RWPE1 (cell line): ENCODE measurements at regions not wholly inside any gene's neighbourhood (a gene's known extent, or its start where the extent isn't known, plus 50 kb on each side); places are given as distances from the start of the nearest gene placed in this dataset.
A peak's percentile ranks its signal among the peaks of the same experiment; 100 is the strongest.

Source experiments
- CTCF ChIA-PET: fragments of 350-600 bp; sonication (Branson Sonifier 250); formaldehyde crosslinking; extraction: SDS; loops from one replicate; lab custom pipeline; 2021; lab: Yijun Ruan, JAX
- POLR2A ChIA-PET: fragments of 400-600 bp; formaldehyde crosslinking; extraction: SDS; loops from one replicate; lab custom pipeline; 2020; ENCODE audit warnings: antibody characterized with exemption; ENCODE audit not compliant: low non-redundant PET; lab: Yijun Ruan, JAX
- DNase-seq: peaks from one replicate; pipeline ENCODE4 v3.0.0; 2012; ENCODE audit warnings: low spot score
- H3K27ac ChIP-seq: fragments of 450-650 bp; 2 replicates; pipeline ENCODE4 v1.5.1; 2017
- CTCF ChIP-seq: fragments of 450-650 bp; conservative IDR thresholded peaks from 2 replicates; pipeline ENCODE4 v1.5.1; 2017; ENCODE audit warnings: low read depth, mild to moderate bottlenecking

GRCh38 chr15:96417760-96418130 lies 87.2 kb downstream of the NR2F2 start:
- TF ChIP-seq CTCF: no peak
- ChIA-PET CTCF (interaction anchor here (1.0 kb wide), 2 partner anchors 10 to 61 kb away, joined by 3 to 4 read pairs; no protein-coding TSS in a partner anchor), POLR2A (no interaction called here)
- DNase-seq: no peak
- H3K27ac ChIP-seq: no peak overlapping the region

- POLR2A ChIA-PET: no interaction called here
- CTCF ChIA-PET: interaction anchor here (1.0 kb wide), 1 partner anchor 10 kb away, joined by 3 read pairs; no protein-coding TSS in a partner anchor
- no peak for TF ChIP-seq CTCF
- DNase-seq: no peak
- H3K27ac ChIP-seq: no peak overlapping the region
These were observed 87.6 kb downstream of the NR2F2 start for GRCh38 chr15:96418146-96418545.

GRCh38 chr15:96421178-96421601 lies 90.7 kb downstream of the NR2F2 start:
- DNase-seq: no peak
- ChIA-PET POLR2A (no interaction called here), CTCF (no interaction called here)
- TF ChIP-seq CTCF: no peak
- no peak overlapping the region for H3K27ac ChIP-seq

- POLR2A ChIA-PET: no interaction called here
- CTCF ChIA-PET: no interaction called here
- no peak for TF ChIP-seq CTCF
- no peak for DNase-seq
- H3K27ac ChIP-seq: no peak overlapping the region
These were observed 91.6 kb downstream of the NR2F2 start for GRCh38 chr15:96422125-96422524.

- ChIA-PET CTCF (no interaction called here), POLR2A (no interaction called here)
- no peak for TF ChIP-seq CTCF
- no peak for DNase-seq
- no peak overlapping the region for H3K27ac ChIP-seq
These were observed 94.2 kb downstream of the NR2F2 start for GRCh38 chr15:96424674-96425073.

- POLR2A ChIA-PET: no interaction called here
These were observed 98.2 kb downstream of the NR2F2 start for GRCh38 chr15:96428742-96429141.

More at GRCh38 chr15:96428742-96429141, 98.2 kb downstream of the NR2F2 start:
- DNase-seq: peak; percentile 69
- no peak overlapping the region for H3K27ac ChIP-seq
- TF ChIP-seq CTCF: no peak
- CTCF ChIA-PET: interaction anchor here (0.6 kb wide), 1 partner anchor 553 kb away, joined by 3 read pairs; no protein-coding TSS in a partner anchor
